GM10248 (cell line): ENCODE measurements at regions not wholly inside any gene's neighbourhood (a gene's known extent, or its start where the extent isn't known, plus 50 kb on each side); places are given as distances from the start of the nearest gene placed in this dataset.

Experiments
- CTCF ChIA-PET: fragments of 300-600 bp; sonication (Branson Sonifier 250); formaldehyde crosslinking; extraction: SDS; loops from one replicate; lab custom pipeline; 2021; ENCODE audit warnings: antibody characterized with exemption; lab: Yijun Ruan, JAX
- POLR2A ChIA-PET: fragments of 350-650 bp; sonication (Branson Sonifier 250); formaldehyde crosslinking; extraction: SDS; loops from one replicate; lab custom pipeline; 2020; ENCODE audit warnings: antibody characterized with exemption; lab: Yijun Ruan, JAX
- DNase-seq: peaks from one replicate; pipeline ENCODE4 v3.0.0; 2012; ENCODE audit errors: extremely low spot score
- CTCF ChIP-seq: IDR thresholded peaks from 2 replicates; pipeline ENCODE4 v1.5.1; 2012; ENCODE audit warnings: mild to moderate bottlenecking, low read depth; ENCODE audit errors: extremely low read depth, missing control alignments, control extremely low read depth

GRCh38 chr1:219459351-219460080 is 153.4 kb downstream of the ZC3H11B start:
- no peak for DNase-seq
- no peak for TF ChIP-seq CTCF
- ChIA-PET POLR2A (no interaction called here), CTCF (interaction anchor here (1.2 to 2.0 kb wide), 3 partner anchors 16 to 108 kb away, joined by 3 to 7 read pairs (median 3); no protein-coding TSS in a partner anchor)

GRCh38 chr1:219446288-219446687 is 166.6 kb downstream of the ZC3H11B start:
- no peak for DNase-seq
- CTCF ChIA-PET: interaction anchor here (1.0 kb wide), 1 partner anchor 14 kb away, joined by 3 read pairs; no protein-coding TSS in a partner anchor
- POLR2A ChIA-PET: no interaction called here
- no peak for TF ChIP-seq CTCF

- POLR2A ChIA-PET: no interaction called here
- TF ChIP-seq CTCF: no peak
- DNase-seq: no peak
- CTCF ChIA-PET: interaction anchor here (1.0 kb wide), 1 partner anchor 14 kb away, joined by 3 read pairs; no protein-coding TSS in a partner anchor
Observed at GRCh38 chr1:219445864-219446263, 167.0 kb downstream of the ZC3H11B start.

GRCh38 chr1:219444474-219444873 is 168.4 kb downstream of the ZC3H11B start:
- POLR2A ChIA-PET: no interaction called here
- TF ChIP-seq CTCF: no peak
- DNase-seq: no peak
- CTCF ChIA-PET: interaction anchor here (1.2 to 2.8 kb wide), 5 partner anchors 9 to 120 kb away, joined by 3 to 9 read pairs (median 4); no protein-coding TSS in a partner anchor

GRCh38 chr1:219443763-219444162 is 169.1 kb downstream of the ZC3H11B start:
- DNase-seq: no peak
- no peak for TF ChIP-seq CTCF
- POLR2A ChIA-PET: no interaction called here
- CTCF ChIA-PET: interaction anchor here (1.2 to 2.8 kb wide), 7 partner anchors 9 to 119 kb away, joined by 3 to 9 read pairs (median 4); no protein-coding TSS in a partner anchor

GRCh38 chr1:219442611-219443061 is 170.3 kb downstream of the ZC3H11B start:
- no peak for DNase-seq
- TF ChIP-seq CTCF: no peak
- ChIA-PET POLR2A (no interaction called here), CTCF (interaction anchor here (1.5 to 2.8 kb wide), 4 partner anchors 15 to 35 kb away, joined by 3 to 9 read pairs (median 6); no protein-coding TSS in a partner anchor)
